DMS53 treated with DMSO at 0.1 percent for 48 hours (cell line): ENCODE measurements at regions not wholly inside any gene's neighbourhood (a gene's known extent, or its start where the extent isn't known, plus 50 kb on each side); places are given as distances from the start of the nearest gene placed in this dataset.
A peak's percentile ranks its signal among the peaks of the same experiment; 100 is the strongest.

Source experiments
- DNase-seq: peaks from one replicate; lab custom pipeline; 2025; ENCODE audit not compliant: unreplicated experiment; lab: John Stamatoyannopoulos, UW

DNA sequence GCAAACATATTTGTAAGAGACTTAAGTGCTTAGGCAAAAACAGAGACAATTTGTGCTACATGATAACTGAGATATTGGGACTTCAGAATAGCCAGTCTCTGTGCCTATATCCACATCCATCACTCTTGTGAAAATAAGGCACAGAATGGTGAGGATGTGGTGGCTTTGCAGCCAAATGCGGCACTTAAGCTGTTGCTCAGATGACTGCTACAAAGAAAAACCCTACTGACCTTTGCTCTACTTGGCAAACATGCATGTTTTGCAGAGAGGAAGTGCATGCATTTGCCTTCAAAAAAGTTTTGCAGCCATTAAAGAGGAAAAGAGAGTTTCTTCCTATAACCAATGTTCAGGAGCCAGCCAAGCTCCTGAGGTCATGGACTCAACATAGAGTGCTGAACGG is 675.0 kb upstream of the KIRREL3 start:
- DNase-seq: no peak

GRCh38 chr11:127674754-127675153 is 674.2 kb upstream of the KIRREL3 start:
- no peak for DNase-seq

- no peak for DNase-seq
These were observed 670.0 kb upstream of the KIRREL3 start for GRCh38 chr11:127670374-127671119.

- no peak for DNase-seq
These were observed 655.7 kb upstream of the KIRREL3 start for GRCh38 chr11:127656116-127656836.

- DNase-seq: no peak
These were observed 652.5 kb upstream of the KIRREL3 start for GRCh38 chr11:127653076-127653475.

- peak; percentile 11 for DNase-seq
These were observed 651.3 kb upstream of the KIRREL3 start for GRCh38 chr11:127651888-127652221.

DNA sequence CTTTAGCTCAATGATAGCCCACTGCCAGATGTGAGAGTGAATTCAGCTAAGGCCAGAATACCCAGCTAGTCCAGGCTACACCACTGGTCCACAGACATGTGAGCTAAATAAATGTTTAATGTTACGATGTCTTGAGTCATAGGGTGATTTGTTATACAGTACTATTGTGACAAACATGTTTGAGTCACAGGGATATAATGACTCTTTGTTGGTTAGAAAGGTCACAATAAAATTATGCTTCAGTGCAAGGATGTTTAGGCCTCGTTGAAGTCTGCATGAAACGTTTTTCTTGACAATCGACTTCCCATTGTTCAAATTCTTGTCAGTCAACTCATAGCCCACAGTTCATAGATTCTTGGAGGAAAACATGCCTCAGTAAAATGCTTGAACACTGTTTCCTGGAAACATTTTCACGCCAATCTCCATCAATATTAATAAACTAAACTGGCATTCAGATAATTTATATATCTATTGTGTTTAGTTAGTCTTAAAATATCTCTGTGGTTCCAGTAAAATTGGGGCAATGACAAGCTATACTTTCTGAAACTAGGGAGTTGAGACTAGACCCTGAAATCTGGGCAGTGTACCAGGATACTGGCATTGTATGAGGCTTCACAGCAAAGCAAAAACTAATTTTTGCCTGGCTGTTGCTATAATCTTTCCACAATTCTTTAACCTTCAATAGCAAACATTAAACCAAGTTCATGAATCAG is 650.8 kb upstream of the KIRREL3 start:
- no peak for DNase-seq

GRCh38 chr11:127649958-127650357 is 649.4 kb upstream of the KIRREL3 start:
- no peak for DNase-seq

DNA sequence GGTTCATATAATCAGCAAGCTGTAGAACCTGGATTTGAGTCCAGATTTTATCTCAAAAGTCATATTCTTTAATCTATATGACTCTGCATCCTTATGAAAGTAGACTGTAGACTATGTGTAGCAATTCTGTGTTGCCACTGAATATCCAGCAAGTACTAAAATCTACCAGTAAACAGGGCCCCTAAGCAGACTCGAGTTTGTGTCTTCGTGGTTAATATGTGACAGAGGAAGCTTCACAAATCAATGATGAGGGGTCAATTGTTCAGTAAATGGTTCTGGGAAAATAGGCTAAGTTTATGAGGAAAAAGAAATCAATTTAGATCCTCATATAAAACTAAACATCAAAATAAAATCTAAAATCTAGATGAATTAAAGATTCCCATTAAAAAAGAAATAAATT is 648.5 kb upstream of the KIRREL3 start:
- no peak for DNase-seq

GRCh38 chr11:127648583-127648982 is 648.0 kb upstream of the KIRREL3 start:
- DNase-seq: no peak

GRCh38 chr11:127644366-127644765 is 643.8 kb upstream of the KIRREL3 start:
- no peak for DNase-seq

DNA sequence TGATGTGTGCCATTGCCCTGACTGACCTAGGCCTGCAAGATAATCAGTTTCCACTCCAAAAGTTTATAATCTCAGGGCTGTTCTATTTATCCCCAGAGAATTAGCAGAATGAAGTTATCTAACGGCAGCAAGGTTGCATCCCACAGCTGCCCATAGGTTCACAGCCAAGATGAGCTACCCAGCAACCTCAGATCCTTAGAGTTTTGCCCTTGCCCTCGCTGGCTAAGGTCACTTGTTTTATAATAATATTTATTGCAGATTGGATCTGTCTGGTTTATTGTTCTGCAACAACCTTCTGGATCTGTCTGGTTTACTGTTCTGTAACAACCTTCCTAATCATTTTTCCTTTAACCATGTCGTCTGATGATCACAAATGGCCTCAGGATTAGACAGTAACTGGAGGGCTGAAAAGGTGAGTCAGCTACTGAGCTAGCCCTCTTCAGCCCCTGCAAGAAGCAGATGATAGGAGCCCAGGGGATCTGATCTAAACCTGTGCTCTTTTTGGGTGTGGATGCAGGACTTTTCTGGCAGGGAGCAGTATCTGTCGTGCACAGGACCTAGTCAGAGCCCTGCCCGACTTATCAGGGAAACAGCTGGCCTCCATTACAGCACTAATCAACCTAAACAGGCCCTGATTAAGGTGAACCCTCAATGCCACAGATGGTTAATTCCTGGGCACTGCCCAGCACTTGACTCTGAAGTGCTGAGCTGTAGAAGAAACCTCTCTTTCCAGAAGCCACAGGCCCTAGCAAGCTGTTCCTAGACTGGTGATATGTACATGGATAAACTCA is 642.9 kb upstream of the KIRREL3 start:
- DNase-seq: no peak

DNA sequence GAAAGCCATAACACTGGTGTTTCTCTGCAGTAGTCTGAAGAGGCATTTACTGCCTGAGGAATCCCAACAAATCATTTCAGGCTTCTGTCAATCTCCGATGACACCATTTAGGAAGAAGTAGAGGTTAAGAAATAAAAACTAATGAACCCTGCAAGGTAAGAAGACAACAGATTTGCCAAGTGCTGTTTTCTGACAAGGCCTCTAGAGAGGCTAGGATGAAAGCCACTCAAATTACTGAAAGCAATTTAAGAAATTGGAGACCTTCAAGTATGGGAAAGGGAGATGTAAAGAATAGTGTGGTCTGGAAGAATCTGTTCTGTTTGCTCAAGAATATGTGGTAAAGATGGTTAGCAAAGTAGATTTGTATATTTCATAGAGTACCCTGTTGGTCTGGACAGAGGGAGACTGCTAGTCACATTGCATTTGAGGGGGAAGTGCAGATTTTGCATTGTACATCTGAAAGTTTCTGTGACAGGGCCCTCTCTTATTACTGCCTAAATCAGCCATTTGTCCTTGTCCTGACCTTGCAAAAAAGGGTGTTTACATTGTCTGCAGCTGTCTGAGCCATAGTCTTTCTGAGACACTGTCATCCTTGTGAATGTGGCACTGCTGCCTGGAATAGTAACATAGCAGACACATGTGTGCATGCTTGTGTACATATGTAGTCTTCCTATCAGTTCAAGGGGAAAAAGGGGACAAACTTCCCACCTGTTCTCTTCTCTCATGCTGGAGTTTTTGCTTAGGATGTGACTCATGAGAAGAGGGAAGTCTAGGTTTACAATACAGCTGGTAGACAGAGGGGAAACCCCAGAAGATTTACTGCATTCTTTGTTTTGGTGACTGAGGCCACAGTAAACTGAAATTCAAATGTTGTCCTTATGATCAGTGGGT is 640.2 kb upstream of the KIRREL3 start:
- peak; percentile 31 for DNase-seq

- no peak for DNase-seq
These were observed 639.3 kb upstream of the KIRREL3 start for GRCh38 chr11:127639916-127640315.

DNA sequence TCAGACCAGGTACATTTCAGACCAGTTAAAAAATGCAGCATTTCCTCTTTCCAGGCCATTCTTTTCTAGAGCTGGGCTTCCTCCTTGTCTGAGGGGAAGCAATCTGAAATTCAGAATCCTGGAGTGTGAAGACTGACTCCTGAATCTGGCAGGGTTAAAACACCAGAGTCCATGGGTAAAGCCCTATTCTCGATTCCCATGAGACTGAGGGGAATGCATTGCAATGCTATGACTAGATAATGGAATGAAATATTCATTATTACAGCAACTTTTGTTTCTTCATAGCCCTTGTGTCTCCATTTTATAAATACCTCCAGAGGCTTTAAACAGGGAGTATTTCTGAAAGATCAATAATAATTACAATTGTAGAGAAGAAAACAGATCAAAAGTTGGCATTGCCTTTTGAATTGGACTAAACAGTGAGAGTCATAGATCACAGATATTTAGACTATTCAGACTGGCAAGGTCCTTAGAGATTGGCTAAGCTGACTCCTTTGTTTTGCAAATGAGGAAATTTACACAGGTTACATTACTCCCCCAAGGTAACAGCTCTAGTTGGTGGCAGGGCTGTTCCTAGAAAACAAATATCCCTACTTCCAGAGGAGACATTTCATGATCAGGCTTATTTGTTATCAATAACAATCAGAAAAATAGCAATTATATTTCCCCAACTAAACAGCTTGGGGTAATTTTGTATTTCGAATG is 632.6 kb upstream of the KIRREL3 start:
- DNase-seq: no peak

DNA sequence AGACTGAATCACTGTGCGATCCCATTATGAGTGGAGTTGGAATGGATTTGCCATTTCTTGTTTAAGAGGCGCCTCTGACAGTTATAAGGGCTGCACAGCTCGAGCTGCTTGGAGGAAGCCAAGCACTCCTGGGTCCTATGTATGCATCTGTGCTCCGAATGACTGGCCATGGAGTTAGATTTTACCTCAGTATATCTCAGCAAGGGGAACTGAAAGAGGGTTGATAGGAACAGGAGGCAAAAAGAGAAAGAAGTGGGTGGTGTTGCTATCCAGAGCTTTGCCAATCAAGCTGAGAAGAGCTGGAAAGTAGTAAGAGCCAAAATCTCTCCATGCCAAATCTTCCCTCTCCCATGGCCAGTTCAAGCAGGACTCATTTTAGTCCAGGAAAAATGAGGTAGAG is 632.0 kb upstream of the KIRREL3 start:
- no peak for DNase-seq

DNA sequence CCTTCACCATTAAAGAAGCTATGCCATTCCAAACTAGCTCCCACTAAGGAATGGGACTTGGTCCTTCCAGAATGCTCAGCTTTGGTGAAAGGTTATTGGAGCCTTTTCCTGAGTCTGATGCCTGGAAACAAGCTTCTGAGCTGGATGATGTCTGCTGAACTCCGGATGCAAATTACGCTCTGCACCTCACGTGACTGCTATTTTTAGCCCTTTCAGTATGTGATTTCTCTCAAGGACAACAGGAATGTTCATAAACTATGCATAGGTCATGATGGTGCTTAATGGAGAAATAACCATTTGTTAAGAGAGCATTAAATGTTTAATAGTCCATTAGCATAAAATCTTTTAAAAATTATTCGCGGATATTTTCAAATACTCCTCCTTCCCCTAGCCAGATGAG is 631.4 kb upstream of the KIRREL3 start:
- DNase-seq: no peak

DNA sequence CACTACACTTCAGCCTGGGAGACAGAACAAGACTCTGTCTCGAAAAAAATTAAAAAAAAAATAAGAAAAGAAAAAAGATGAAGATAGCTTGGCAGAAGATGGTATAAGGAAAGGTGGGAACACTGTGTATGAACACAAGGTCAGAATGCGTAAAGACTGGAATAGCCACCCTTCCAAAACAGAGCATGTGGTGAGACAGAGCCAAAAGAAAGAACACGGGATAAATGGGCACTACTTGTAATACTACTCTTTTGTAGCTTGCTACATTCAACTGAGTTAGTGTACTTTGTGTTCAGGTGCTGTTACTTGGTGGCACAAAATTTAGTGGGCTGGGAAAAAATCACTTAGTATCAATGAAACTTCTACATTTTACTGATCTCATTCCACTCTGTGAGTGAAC is 628.6 kb upstream of the KIRREL3 start:
- no peak for DNase-seq

DNA sequence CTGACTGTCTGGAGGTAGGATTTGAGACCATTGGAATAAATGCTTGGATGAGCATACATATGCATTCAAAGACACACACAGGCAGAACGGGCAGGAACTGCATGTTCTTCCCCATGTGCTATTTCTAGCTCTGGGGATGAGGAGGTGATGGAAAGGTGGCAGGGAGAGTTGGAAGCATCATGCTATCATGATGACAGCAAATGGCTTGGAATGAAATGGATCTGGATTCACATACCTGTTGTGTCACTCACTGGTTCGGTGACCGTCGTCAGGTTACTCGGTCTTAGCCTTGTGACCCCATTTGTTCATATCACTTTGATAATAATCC is 627.9 kb upstream of the KIRREL3 start:
- no peak for DNase-seq
